ENCODE measurements at regions not wholly inside any gene's neighbourhood (a gene's known extent, or its start where the extent isn't known, plus 50 kb on each side); places are given as distances from the start of the nearest gene placed in this dataset.
A peak's percentile ranks its signal among the peaks of the same experiment; 100 is the strongest.

DNA sequence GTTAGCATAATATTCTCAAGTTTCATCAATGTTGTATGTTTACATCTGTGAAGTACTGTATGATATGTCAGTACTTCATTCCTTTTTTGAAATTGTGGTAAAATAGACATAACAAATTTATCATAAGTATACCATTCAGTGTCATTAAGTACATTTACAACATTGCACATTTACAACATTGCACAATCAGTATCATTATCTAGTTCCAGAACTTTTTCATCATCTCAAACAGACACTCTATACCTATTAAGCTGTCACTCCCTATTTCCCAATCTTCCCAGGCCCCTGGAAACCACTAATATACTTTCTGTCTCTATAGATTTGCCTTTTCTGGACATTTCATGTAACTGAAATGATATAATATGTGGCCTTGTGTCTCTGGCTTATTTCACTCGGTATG, 75.1 kb upstream of the ATG10 start:
- Mint-ChIP-seq H3K27ac (no peak overlapping the region), H3K36me3 (ENCODE audit: low read depth) (no peaks in the 10 kb centered on the region), H3K4me1 (peaks cover 4% of the 10 kb centered on the region), H3K27me3 (ENCODE audit: low read depth) (peaks cover 4% of the 10 kb centered on the region), H3K9me3 (peaks cover 28% of the 10 kb centered on the region), H3K4me3 (no peak overlapping the region)
- TF ChIP-seq, protein P1, sequence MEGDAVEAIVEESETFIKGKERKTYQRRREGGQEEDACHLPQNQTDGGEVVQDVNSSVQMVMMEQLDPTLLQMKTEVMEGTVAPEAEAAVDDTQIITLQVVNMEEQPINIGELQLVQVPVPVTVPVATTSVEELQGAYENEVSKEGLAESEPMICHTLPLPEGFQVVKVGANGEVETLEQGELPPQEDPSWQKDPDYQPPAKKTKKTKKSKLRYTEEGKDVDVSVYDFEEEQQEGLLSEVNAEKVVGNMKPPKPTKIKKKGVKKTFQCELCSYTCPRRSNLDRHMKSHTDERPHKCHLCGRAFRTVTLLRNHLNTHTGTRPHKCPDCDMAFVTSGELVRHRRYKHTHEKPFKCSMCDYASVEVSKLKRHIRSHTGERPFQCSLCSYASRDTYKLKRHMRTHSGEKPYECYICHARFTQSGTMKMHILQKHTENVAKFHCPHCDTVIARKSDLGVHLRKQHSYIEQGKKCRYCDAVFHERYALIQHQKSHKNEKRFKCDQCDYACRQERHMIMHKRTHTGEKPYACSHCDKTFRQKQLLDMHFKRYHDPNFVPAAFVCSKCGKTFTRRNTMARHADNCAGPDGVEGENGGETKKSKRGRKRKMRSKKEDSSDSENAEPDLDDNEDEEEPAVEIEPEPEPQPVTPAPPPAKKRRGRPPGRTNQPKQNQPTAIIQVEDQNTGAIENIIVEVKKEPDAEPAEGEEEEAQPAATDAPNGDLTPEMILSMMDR (IDR thresholded peaks at IDR 0.05; ENCODE audit: unreplicated experiment in 3 of 3): no peak

DNA sequence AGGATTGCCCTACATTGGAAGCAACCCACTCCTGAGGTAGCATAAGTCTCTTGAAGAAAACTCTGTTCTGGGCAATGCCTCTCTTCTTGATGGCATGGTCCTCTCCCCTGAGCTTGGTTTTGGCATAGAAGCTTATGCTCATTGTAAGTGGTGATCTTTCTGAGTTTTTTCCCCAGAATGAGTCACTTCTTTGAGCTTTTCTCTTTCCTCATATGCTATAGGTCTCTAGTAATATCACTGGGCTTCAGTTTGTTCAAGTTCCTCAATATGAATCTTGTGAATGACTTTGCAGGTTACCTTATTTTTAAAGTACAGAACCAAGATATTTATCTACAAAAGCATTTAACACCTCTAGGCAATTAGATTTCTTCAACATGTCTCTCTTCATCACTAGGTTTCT, 76.5 kb upstream of the ATG10 start:
- TF ChIP-seq, protein P1 (IDR thresholded peaks at IDR 0.05; ENCODE audit: unreplicated experiment in 3 of 3): no peak
- peaks cover 21% of the 10 kb centered on the region for H3K9me3 Mint-ChIP-seq
- H3K4me3 Mint-ChIP-seq: no peak overlapping the region
- H3K27me3 Mint-ChIP-seq (ENCODE audit: low read depth): no peaks in the 10 kb centered on the region
- peaks cover 7% of the 10 kb centered on the region for H3K36me3 Mint-ChIP-seq (ENCODE audit: low read depth)
- no peaks in the 10 kb centered on the region for H3K4me1 Mint-ChIP-seq
- no peak overlapping the region for H3K27ac Mint-ChIP-seq

DNA sequence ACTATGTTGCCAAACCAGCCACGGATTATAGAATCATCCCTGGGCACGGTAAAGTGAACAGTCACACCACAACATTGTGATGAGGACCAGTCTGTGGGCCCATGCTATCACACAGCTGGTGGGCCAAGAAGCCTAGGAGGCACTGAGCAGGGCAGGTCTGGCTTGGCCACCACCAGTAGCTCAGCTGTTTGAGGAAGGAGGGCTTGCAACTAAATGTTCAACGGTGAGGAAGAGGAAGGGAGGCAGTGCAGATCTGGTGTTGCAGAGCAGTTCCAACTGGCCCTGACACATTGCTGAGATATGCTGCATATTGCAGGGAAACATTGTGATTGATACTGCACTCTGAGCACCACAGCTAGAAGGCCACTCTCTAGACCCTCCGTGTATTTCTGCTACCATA, 77.9 kb upstream of the ATG10 start:
- Mint-ChIP-seq H3K36me3 (ENCODE audit: low read depth) (peaks cover 11% of the 10 kb centered on the region), H3K27ac (no peak overlapping the region), H3K4me3 (no peak overlapping the region), H3K9me3 (peaks cover 24% of the 10 kb centered on the region), H3K27me3 (ENCODE audit: low read depth) (no peaks in the 10 kb centered on the region), H3K4me1 (no peaks in the 10 kb centered on the region)
- TF ChIP-seq, protein P1 (IDR thresholded peaks at IDR 0.05; ENCODE audit: unreplicated experiment in 3 of 3): no peak

DNA sequence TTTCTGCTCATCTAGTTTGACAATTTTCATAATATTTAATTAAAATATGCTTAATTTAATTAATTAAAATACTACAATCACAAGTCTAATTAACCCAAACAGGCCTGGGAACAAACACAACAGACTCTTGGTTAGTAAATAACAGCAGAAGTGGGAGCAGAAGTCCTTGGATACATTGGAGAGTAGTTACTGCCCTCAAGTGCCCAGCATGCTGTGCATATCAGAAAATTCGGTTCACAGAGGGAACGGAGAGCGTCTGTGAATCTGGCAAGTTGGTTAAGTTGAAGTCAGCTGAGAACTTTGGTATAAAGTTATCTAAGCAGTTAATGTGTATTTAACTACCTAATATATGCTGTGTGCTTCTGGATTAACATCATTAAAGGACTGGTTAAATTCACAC, 87.0 kb upstream of the ATG10 start:
- Mint-ChIP-seq H3K4me1 (no peaks in the 10 kb centered on the region), H3K27ac (no peak overlapping the region), H3K4me3 (no peak overlapping the region), H3K9me3 (peaks cover 11% of the 10 kb centered on the region), H3K36me3 (ENCODE audit: low read depth) (no peaks in the 10 kb centered on the region), H3K27me3 (ENCODE audit: low read depth) (no peaks in the 10 kb centered on the region)
- TF ChIP-seq, protein P1 (IDR thresholded peaks at IDR 0.05; ENCODE audit: unreplicated experiment in 3 of 3): no peak

DNA sequence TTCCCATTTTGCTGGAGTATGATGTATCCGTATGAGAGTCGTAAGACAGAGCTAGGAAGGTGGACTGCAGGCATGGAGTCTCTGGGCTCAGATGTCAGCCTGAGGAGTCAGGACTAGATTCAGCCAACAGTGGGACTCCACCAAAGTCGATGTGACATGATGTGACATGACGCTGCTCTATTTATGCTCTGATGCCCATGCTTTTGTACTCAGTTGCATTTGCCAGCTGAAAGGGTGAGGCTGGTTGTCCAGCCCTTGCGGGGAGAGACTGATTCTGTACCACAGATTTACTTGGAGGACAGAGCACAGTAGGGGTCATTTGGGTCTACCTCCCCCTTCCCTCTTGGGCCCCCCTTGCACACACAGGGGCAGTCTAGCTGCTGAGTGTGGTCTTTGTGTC, 88.5 kb upstream of the ATG10 start:
- H3K4me1 Mint-ChIP-seq: no peaks in the 10 kb centered on the region
- H3K36me3 Mint-ChIP-seq (ENCODE audit: low read depth): no peaks in the 10 kb centered on the region
- no peaks in the 10 kb centered on the region for H3K27me3 Mint-ChIP-seq (ENCODE audit: low read depth)
- TF ChIP-seq, protein P1 (IDR thresholded peaks at IDR 0.05; ENCODE audit: unreplicated experiment in 3 of 3): no peak
- H3K27ac Mint-ChIP-seq: no peak overlapping the region
- no peak overlapping the region for H3K4me3 Mint-ChIP-seq
- no peaks in the 10 kb centered on the region for H3K9me3 Mint-ChIP-seq

DNA sequence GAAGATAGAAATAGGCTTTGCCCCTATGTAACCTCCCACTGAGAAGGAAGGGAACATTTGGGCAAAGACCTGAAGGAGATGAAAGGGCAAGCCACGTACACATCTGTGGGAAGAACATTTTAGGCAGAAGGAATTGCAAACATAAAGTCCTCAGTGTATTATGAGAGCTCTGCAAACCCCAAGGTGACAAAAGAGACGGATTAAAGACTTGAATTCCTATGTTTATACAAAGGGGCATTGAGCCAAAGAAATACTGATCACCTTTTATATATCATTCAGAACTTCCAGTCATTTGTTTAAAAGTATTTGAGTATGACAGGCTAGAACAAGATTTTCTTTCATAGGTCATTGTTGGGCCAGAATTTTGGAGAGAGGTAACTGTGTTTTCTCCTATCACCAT, 90.2 kb upstream of the ATG10 start:
- Mint-ChIP-seq H3K27ac (peak overlapping the region in 1 of 3 experiments; percentile 0), H3K4me3 (no peak overlapping the region), H3K4me1 (no peaks in the 10 kb centered on the region), H3K36me3 (ENCODE audit: low read depth) (no peaks in the 10 kb centered on the region), H3K9me3 (no peaks in the 10 kb centered on the region), H3K27me3 (ENCODE audit: low read depth) (no peaks in the 10 kb centered on the region)
- TF ChIP-seq, protein P1 (IDR thresholded peaks at IDR 0.05; ENCODE audit: unreplicated experiment in 3 of 3): no peak
